T-cell (primary cell): ENCODE measurements at regions not wholly inside any gene's neighbourhood (a gene's known extent, or its start where the extent isn't known, plus 50 kb on each side); places are given as distances from the start of the nearest gene placed in this dataset.

Experiments used
- ATAC-seq, 4 experiments: fragments of 200-7000 bp in 3 of 4; fragments of 150-1000 bp in 1 of 4; cut with Tn5 transposase; replicated peaks in 1 of 4; 1 replicate in 3 of 4; 2 replicates in 1 of 4; pipeline ENCODE4 v1.10.0; 2021; ENCODE audit warnings: moderate library complexity in 3 of 4, mild to moderate bottlenecking in 2 of 4, moderate number of reproducible peaks in 1 of 4
- CTCF ChIA-PET, 2 donors: fragments of 300-600 bp; sonication (Branson Sonifier 250); formaldehyde crosslinking; loops; one replicate each; lab custom pipeline; 2022; ENCODE audit warnings: antibody characterized with exemption in 2 of 2; lab: Charles Lee
- POLR2A ChIA-PET, 2 donors: fragments of 300-600 bp; sonication (Branson Sonifier 250); formaldehyde crosslinking; loops; one replicate each; lab custom pipeline; 2022; ENCODE audit warnings: antibody characterized with exemption in 2 of 2; lab: Charles Lee
- DNase-seq, 35 experiments: peaks; one replicate each; pipeline versions ENCODE4 v3.0.0 to v3.0.0-alpha.2; 2013 to 2023
- H3K27ac ChIP-seq: one replicate; pipeline ENCODE4 v1.5.1; 2013; ENCODE audit warnings: low read length
- H3K27me3 ChIP-seq, 2 experiments: replicated peaks in 1 of 2; 1 replicate in 1 of 2; 2 replicates in 1 of 2; pipeline versions ENCODE4 v1.6.1 to v1.7.0; 2013; ENCODE audit warnings: low read length in 1 of 2, mixed read lengths in 1 of 2; ENCODE audit not compliant: control insufficient read depth in 2 of 2, insufficient read depth in 2 of 2; ENCODE audit errors: extremely low read depth in 1 of 2
- H3K36me3 ChIP-seq, 2 donors: 1 replicate in 1 of 2; 2 replicates in 1 of 2; pipeline versions ENCODE4 v1.6.1 to v1.7.0; 2013; ENCODE audit warnings: low read length in 1 of 2; ENCODE audit not compliant: control insufficient read depth in 2 of 2, insufficient read depth in 1 of 2; ENCODE audit errors: extremely low read depth in 1 of 2
- H3K4me1 ChIP-seq, 2 experiments: 1 replicate in 1 of 2; 2 replicates in 1 of 2; pipeline versions ENCODE4 v1.6.1 to v1.7.0; 2013; ENCODE audit warnings: low read length in 2 of 2, mixed read lengths in 1 of 2; ENCODE audit not compliant: insufficient read depth in 2 of 2, control insufficient read depth in 1 of 2; ENCODE audit errors: extremely low read depth in 1 of 2
- H3K4me3 ChIP-seq, 2 donors: 1 replicate in 1 of 2; 2 replicates in 1 of 2; pipeline versions ENCODE4 v1.5.1 to v1.7.0; 2013; ENCODE audit warnings: mild to moderate bottlenecking in 2 of 2, low read length in 1 of 2, moderate library complexity in 1 of 2; ENCODE audit not compliant: control insufficient read depth in 1 of 2; ENCODE audit errors: extremely low read depth in 1 of 2
- H3K9me3 ChIP-seq: 2 replicates; pipeline ENCODE4 v1.7.0; 2013
- H3K27ac Mint-ChIP-seq, 2 donors: one replicate each; pipeline ENCODE4 v1.8.0; 2020 to 2021; ENCODE audit warnings: mild to moderate bottlenecking in 2 of 2, mixed read lengths in 2 of 2
- H3K27me3 Mint-ChIP-seq, 2 donors: one replicate each; pipeline ENCODE4 v1.8.0; 2021 to 2022; ENCODE audit warnings: mixed read lengths in 2 of 2
- H3K36me3 Mint-ChIP-seq: one replicate; pipeline ENCODE4 v1.8.0; 2021; ENCODE audit warnings: mixed read lengths
- H3K4me1 Mint-ChIP-seq, 3 donors: one replicate each; pipeline ENCODE4 v1.8.0; 2020 to 2022; ENCODE audit warnings: mixed read lengths in 3 of 3, mild to moderate bottlenecking in 1 of 3
- H3K4me3 Mint-ChIP-seq, 3 donors: one replicate each; pipeline ENCODE4 v1.8.0; 2020 to 2022; ENCODE audit warnings: mild to moderate bottlenecking in 3 of 3, mixed read lengths in 3 of 3, moderate library complexity in 3 of 3
- H3K9me3 Mint-ChIP-seq, 3 donors: one replicate each; pipeline ENCODE4 v1.8.0; 2020 to 2022; ENCODE audit warnings: mixed read lengths in 3 of 3
- WGBS: methylation state at CpG from one replicate; pipeline ENCODE4 v1.1.5; 2013; ENCODE audit warnings: missing lambda C conversion rate; ENCODE audit not compliant: insufficient coverage; 5-methylcytosine and 5-hydroxymethylcytosine counted together

- no peaks in the 10 kb centered on the region for H3K4me1 Mint-ChIP-seq
- DNase-seq, result no peak
- H3K36me3 Mint-ChIP-seq, result no peaks in the 10 kb centered on the region
- H3K9me3 ChIP-seq, result no peaks in the 10 kb centered on the region
- H3K27ac ChIP-seq, result no peak overlapping the region
- no peaks in the 10 kb centered on the region for H3K27me3 ChIP-seq
- no peak overlapping the region for H3K4me3 ChIP-seq
- H3K27ac Mint-ChIP-seq, result no peak overlapping the region
- POLR2A ChIA-PET, result no interaction called here
- H3K4me3 Mint-ChIP-seq, result no peak overlapping the region
- CTCF ChIA-PET, result no interaction called here
- H3K36me3 ChIP-seq, result no peaks in the 10 kb centered on the region
- no peaks in the 10 kb centered on the region for H3K27me3 Mint-ChIP-seq
- whole genome bisulfite sequencing, result no CpG with 5 or more reads among the region's 1 CpG
- no peak for ATAC-seq
- peaks cover 5 to 28% (median 25%) of the 10 kb centered on the region in 3 donors for H3K9me3 Mint-ChIP-seq
- H3K4me1 ChIP-seq, result no peaks in the 10 kb centered on the region
Measured at GRCh38 chr4:45765521-45765920, 358.3 kb downstream of the GABRG1 start.

GRCh38 chr4:45751877-45752530 is 371.9 kb downstream of the GABRG1 start:
- Mint-ChIP-seq H3K27me3 (no peaks in the 10 kb centered on the region), H3K27ac (no peak overlapping the region)
- no CpG with 5 or more reads among the region's 4 CpGs for WGBS

GRCh38 chr4:45750721-45751120 is 373.1 kb downstream of the GABRG1 start:
- Histone ChIP-seq H3K9me3 (no peaks in the 10 kb centered on the region), H3K36me3 (no peaks in the 10 kb centered on the region), H3K4me1 (no peaks in the 10 kb centered on the region), H3K27me3 (no peaks in the 10 kb centered on the region), H3K4me3 (no peak overlapping the region), H3K27ac (no peak overlapping the region)
- ATAC-seq (no peak), DNase-seq (no peak)
- Mint-ChIP-seq H3K27me3 (no peaks in the 10 kb centered on the region), H3K36me3 (no peaks in the 10 kb centered on the region), H3K27ac (no peak overlapping the region), H3K4me3 (no peak overlapping the region), H3K4me1 (no peaks in the 10 kb centered on the region), H3K9me3 (peaks cover 3 to 10% (median 6%) of the 10 kb centered on the region in 3 donors)
- CTCF ChIA-PET, result no interaction called here
- no CpG with 5 or more reads among the region's 2 CpGs for WGBS
- POLR2A ChIA-PET, result no interaction called here

More at GRCh38 chr4:45751877-45752530, 371.9 kb downstream of the GABRG1 start:
- no peak overlapping the region for H3K27ac ChIP-seq
- DNase-seq (no peak), ATAC-seq (no peak)
- H3K27me3 ChIP-seq, result no peaks in the 10 kb centered on the region
- Mint-ChIP-seq H3K4me3 (no peak overlapping the region), H3K4me1 (no peaks in the 10 kb centered on the region), H3K36me3 (no peaks in the 10 kb centered on the region), H3K9me3 (peaks cover 3 to 6% (median 5%) of the 10 kb centered on the region in 3 donors)
- ChIA-PET POLR2A (no interaction called here), CTCF (no interaction called here)
- H3K36me3 ChIP-seq, result no peaks in the 10 kb centered on the region
- no peaks in the 10 kb centered on the region for H3K4me1 ChIP-seq
- H3K9me3 ChIP-seq, result no peaks in the 10 kb centered on the region
- H3K4me3 ChIP-seq, result no peak overlapping the region

- H3K27ac Mint-ChIP-seq, result no peak overlapping the region
- POLR2A ChIA-PET, result no interaction called here
- H3K27me3 Mint-ChIP-seq, result no peaks in the 10 kb centered on the region
- H3K36me3 Mint-ChIP-seq, result no peaks in the 10 kb centered on the region
- ATAC-seq (no peak), DNase-seq (no peak)
- CTCF ChIA-PET, result no interaction called here
- no peak overlapping the region for H3K4me3 ChIP-seq
- H3K27ac ChIP-seq, result no peak overlapping the region
- no peak overlapping the region for H3K4me3 Mint-ChIP-seq
- H3K36me3 ChIP-seq, result no peaks in the 10 kb centered on the region
- H3K9me3 ChIP-seq, result peaks cover 2% of the 10 kb centered on the region
- H3K27me3 ChIP-seq, result no peaks in the 10 kb centered on the region
- no peaks in the 10 kb centered on the region for H3K4me1 Mint-ChIP-seq
- WGBS, result 71% methylated on average over 1 of the region's 3 CpGs
- H3K4me1 ChIP-seq, result no peaks in the 10 kb centered on the region
- peaks cover 8 to 26% (median 18%) of the 10 kb centered on the region in 3 donors for H3K9me3 Mint-ChIP-seq
Measured at GRCh38 chr4:45745741-45746140, 378.1 kb downstream of the GABRG1 start.

GRCh38 chr4:45741897-45742296 is 382.0 kb downstream of the GABRG1 start:
- POLR2A ChIA-PET, result no interaction called here
- Histone ChIP-seq H3K4me3 (no peak overlapping the region), H3K9me3 (peaks cover 2% of the 10 kb centered on the region), H3K36me3 (no peaks in the 10 kb centered on the region), H3K4me1 (no peaks in the 10 kb centered on the region), H3K27me3 (no peaks in the 10 kb centered on the region), H3K27ac (no peak overlapping the region)
- Mint-ChIP-seq H3K4me3 (no peak overlapping the region), H3K27ac (no peak overlapping the region), H3K4me1 (no peaks in the 10 kb centered on the region), H3K27me3 (no peaks in the 10 kb centered on the region), H3K9me3 (peaks cover 5 to 25% (median 24%) of the 10 kb centered on the region in 3 donors), H3K36me3 (no peaks in the 10 kb centered on the region)
- CTCF ChIA-PET, result no interaction called here
- DNase-seq (no peak), ATAC-seq (no peak)
- WGBS, result no CpG with 5 or more reads among the region's 1 CpG

GRCh38 chr4:45732161-45732560 is 391.7 kb downstream of the GABRG1 start:
- Mint-ChIP-seq H3K27ac (no peak overlapping the region), H3K27me3 (no peaks in the 10 kb centered on the region), H3K4me1 (no peaks in the 10 kb centered on the region), H3K9me3 (peaks cover 11 to 21% (median 12%) of the 10 kb centered on the region in 3 donors), H3K36me3 (no peaks in the 10 kb centered on the region), H3K4me3 (no peak overlapping the region)
- H3K27ac ChIP-seq, result no peak overlapping the region
- no peak overlapping the region for H3K4me3 ChIP-seq
- no peaks in the 10 kb centered on the region for H3K36me3 ChIP-seq
- ChIA-PET CTCF (no interaction called here), POLR2A (no interaction called here)
- H3K9me3 ChIP-seq, result no peaks in the 10 kb centered on the region
- H3K27me3 ChIP-seq, result no peaks in the 10 kb centered on the region
- ATAC-seq (no peak), DNase-seq (no peak)
- no peaks in the 10 kb centered on the region for H3K4me1 ChIP-seq
- WGBS, result no CpG with 5 or more reads among the region's 1 CpG

- Mint-ChIP-seq H3K4me1 (no peaks in the 10 kb centered on the region), H3K9me3 (peaks cover 19 to 41% (median 19%) of the 10 kb centered on the region in 3 donors), H3K27ac (no peak overlapping the region), H3K4me3 (no peak overlapping the region), H3K27me3 (no peaks in the 10 kb centered on the region), H3K36me3 (no peaks in the 10 kb centered on the region)
- no peak for ATAC-seq
- H3K27ac ChIP-seq, result no peak overlapping the region
- no peak for DNase-seq
- H3K4me3 ChIP-seq, result no peak overlapping the region
- H3K9me3 ChIP-seq, result no peaks in the 10 kb centered on the region
- ChIA-PET CTCF (no interaction called here), POLR2A (no interaction called here)
- H3K4me1 ChIP-seq, result no peaks in the 10 kb centered on the region
- WGBS, result no CpG with 5 or more reads among the region's 3 CpGs
- H3K36me3 ChIP-seq, result no peaks in the 10 kb centered on the region
- H3K27me3 ChIP-seq, result no peaks in the 10 kb centered on the region
Measured at GRCh38 chr4:45716093-45716492, 407.8 kb downstream of the GABRG1 start.
